Nephron progenitor cell (in vitro differentiated cells): ENCODE measurements at regions not wholly inside any gene's neighbourhood (a gene's known extent, or its start where the extent isn't known, plus 50 kb on each side); places are given as distances from the start of the nearest gene placed in this dataset.
A peak's percentile ranks its signal among the peaks of the same experiment; 100 is the strongest.

Experiments used
- DNase-seq: peaks from one replicate; pipeline ENCODE4 v3.0.0; 2021
- H3K27ac Mint-ChIP-seq: 2 replicates; pipeline ENCODE4 v1.8.0; 2021; ENCODE audit warnings: mild to moderate bottlenecking, moderate library complexity, mixed read lengths
- H3K27me3 Mint-ChIP-seq: 2 replicates; pipeline ENCODE4 v1.8.0; 2021; ENCODE audit warnings: mild to moderate bottlenecking, low read depth, mixed read lengths; ENCODE audit not compliant: poor library complexity
- H3K36me3 Mint-ChIP-seq: 2 replicates; pipeline ENCODE4 v1.8.0; 2021; ENCODE audit warnings: low read depth, mixed read lengths
- H3K4me1 Mint-ChIP-seq: 2 replicates; pipeline ENCODE4 v1.8.0; 2021; ENCODE audit warnings: mixed read lengths
- H3K4me3 Mint-ChIP-seq: 2 replicates; pipeline ENCODE4 v1.8.0; 2021; ENCODE audit warnings: mild to moderate bottlenecking, moderate library complexity, mixed read lengths
- H3K9me3 Mint-ChIP-seq: 2 replicates; pipeline ENCODE4 v1.8.0; 2021; ENCODE audit warnings: mild to moderate bottlenecking, moderate library complexity, mixed read lengths
- CTCF ChIP-seq: fragments of 200-600 bp; sonication (generic); IDR thresholded peaks from 2 replicates; pipeline ENCODE4 v1.5.0; 2021; ENCODE audit warnings: antibody characterized with exemption

GRCh38 chr5:124235576-124235975 lies 510.9 kb downstream of the ZNF608 start:
- Mint-ChIP-seq H3K9me3 (peaks cover 14% of the 10 kb centered on the region), H3K4me1 (peaks cover 53% of the 10 kb centered on the region), H3K27ac (no peak overlapping the region), H3K36me3 (peaks cover 4% of the 10 kb centered on the region), H3K4me3 (no peak overlapping the region), H3K27me3 (no peaks in the 10 kb centered on the region)
- TF ChIP-seq CTCF: no peak
- DNase-seq: peak; percentile 8

GRCh38 chr5:124234770-124235562 lies 511.5 kb downstream of the ZNF608 start:
- no peak for DNase-seq
- peaks cover 20% of the 10 kb centered on the region for H3K9me3 Mint-ChIP-seq
- peaks cover 58% of the 10 kb centered on the region for H3K4me1 Mint-ChIP-seq
- no peaks in the 10 kb centered on the region for H3K27me3 Mint-ChIP-seq
- no peak for TF ChIP-seq CTCF
- no peak overlapping the region for H3K27ac Mint-ChIP-seq
- no peak overlapping the region for H3K4me3 Mint-ChIP-seq
- H3K36me3 Mint-ChIP-seq: peaks cover 7% of the 10 kb centered on the region

GRCh38 chr5:124234022-124234769 lies 512.2 kb downstream of the ZNF608 start:
- Mint-ChIP-seq H3K4me3 (no peak overlapping the region), H3K36me3 (peaks cover 10% of the 10 kb centered on the region), H3K9me3 (peaks cover 18% of the 10 kb centered on the region), H3K4me1 (peaks cover 58% of the 10 kb centered on the region), H3K27me3 (no peaks in the 10 kb centered on the region), H3K27ac (no peak overlapping the region)
- DNase-seq: no peak
- no peak for TF ChIP-seq CTCF

- peaks cover 58% of the 10 kb centered on the region for H3K4me1 Mint-ChIP-seq
- H3K4me3 Mint-ChIP-seq: no peak overlapping the region
- no peaks in the 10 kb centered on the region for H3K27me3 Mint-ChIP-seq
- TF ChIP-seq CTCF: no peak
- H3K27ac Mint-ChIP-seq: peak overlapping the region; percentile 31
- peaks cover 22% of the 10 kb centered on the region for H3K9me3 Mint-ChIP-seq
- peaks cover 17% of the 10 kb centered on the region for H3K36me3 Mint-ChIP-seq
- no peak for DNase-seq
Measured at GRCh38 chr5:124232515-124232914, 513.9 kb downstream of the ZNF608 start.

- DNase-seq: no peak
- Mint-ChIP-seq H3K9me3 (peaks cover 29% of the 10 kb centered on the region), H3K27me3 (no peaks in the 10 kb centered on the region), H3K36me3 (peaks cover 23% of the 10 kb centered on the region), H3K4me1 (peaks cover 52% of the 10 kb centered on the region), H3K4me3 (no peak overlapping the region), H3K27ac (no peak overlapping the region)
- no peak for TF ChIP-seq CTCF
Measured at GRCh38 chr5:124231802-124232201, 514.6 kb downstream of the ZNF608 start.
